Neural cell (in vitro differentiated cells): ENCODE measurements at regions not wholly inside any gene's neighbourhood (a gene's known extent, or its start where the extent isn't known, plus 50 kb on each side); places are given as distances from the start of the nearest gene placed in this dataset.

Experiments used
- H2AFZ ChIP-seq: fragments of 200-600, 300-800 bp; sonication (generic), shearing (Covaris generic); 2 replicates; pipeline ENCODE4 v1.6.0; 2014; ENCODE audit warnings: low read depth, mild to moderate bottlenecking, antibody characterized with exemption, low read length, moderate library complexity
- H3F3A ChIP-seq: fragments of 200-600 bp; shearing (Covaris generic); 2 replicates; pipeline ENCODE4 v1.6.1; 2016; ENCODE audit warnings: mild to moderate bottlenecking, moderate library complexity, mixed read lengths, antibody characterized with exemption, low read length; ENCODE audit not compliant: insufficient read depth, poor library complexity, severe bottlenecking
- H3K27ac ChIP-seq: fragments of 200-600, 300-800 bp; sonication (generic), shearing (Covaris generic); 2 replicates; pipeline ENCODE4 v1.5.1; 2014; ENCODE audit warnings: mild to moderate bottlenecking, low read length, moderate library complexity
- H3K27me3 ChIP-seq: fragments of 300-800, 200-600 bp; sonication (generic), shearing (Covaris generic); 2 replicates; pipeline ENCODE4 v1.6.0; 2014; ENCODE audit warnings: mild to moderate bottlenecking, low read depth, low read length, moderate library complexity; ENCODE audit not compliant: insufficient read depth
- H3K36me3 ChIP-seq: fragments of 300-800, 200-600 bp; sonication (generic), shearing (Covaris generic); 2 replicates; pipeline ENCODE4 v1.5.1; 2014; ENCODE audit warnings: mild to moderate bottlenecking, antibody characterized with exemption, low read length, moderate library complexity; ENCODE audit not compliant: insufficient read depth
- H3K4me2 ChIP-seq: fragments of 300-800, 200-600 bp; sonication (generic), shearing (Covaris generic); 2 replicates; pipeline ENCODE4 v1.6.0; 2014; ENCODE audit warnings: mild to moderate bottlenecking, low read length
- H3K4me3 ChIP-seq: fragments of 300-800, 200-600 bp; sonication (generic), shearing (Covaris generic); 2 replicates; pipeline ENCODE4 v1.5.1; 2014; ENCODE audit warnings: mild to moderate bottlenecking, low read length, moderate library complexity
- H3K79me2 ChIP-seq: fragments of 200-600 bp; shearing (Covaris generic); replicated peaks from 2 replicates; pipeline ENCODE4 v1.6.0; 2014; ENCODE audit warnings: mild to moderate bottlenecking, low read length, moderate library complexity; ENCODE audit not compliant: insufficient read depth
- H3K9ac ChIP-seq: fragments of 300-800, 200-600 bp; sonication (generic), shearing (Covaris generic); 2 replicates; pipeline ENCODE4 v1.6.1; 2016; ENCODE audit warnings: mild to moderate bottlenecking, low read length, mixed read lengths
- H3K9me2 ChIP-seq: fragments of 200-600 bp; shearing (Covaris generic); 2 replicates; pipeline ENCODE4 v1.6.1; 2016; ENCODE audit warnings: mild to moderate bottlenecking, low read length, mixed read lengths; ENCODE audit not compliant: insufficient read depth
- H3K9me3 ChIP-seq: fragments of 200-600, 300-800 bp; sonication (generic), shearing (Covaris generic); 2 replicates; pipeline ENCODE4 v1.6.1; 2016; ENCODE audit warnings: mild to moderate bottlenecking, mixed run types, low read length, moderate library complexity, mixed read lengths
- H4K20me1 ChIP-seq: fragments of 200-600 bp; shearing (Covaris generic); 2 replicates; pipeline ENCODE4 v1.6.1; 2016; ENCODE audit warnings: mild to moderate bottlenecking, mixed run types; ENCODE audit not compliant: insufficient read depth
- EP300 ChIP-seq: fragments of 450-650 bp; conservative IDR thresholded peaks from 2 replicates; pipeline ENCODE4 v1.6.1; 2014; ENCODE audit warnings: antibody characterized with exemption, mild to moderate bottlenecking, moderate library complexity; ENCODE audit not compliant: poor library complexity, severe bottlenecking
- EZH2 ChIP-seq: fragments of 200-600, 300-800 bp; shearing (Covaris generic), sonication (generic); IDR thresholded peaks from 2 replicates; pipeline ENCODE4 v1.6.1; 2014; ENCODE audit warnings: antibody characterized with exemption, low read length, borderline replicate concordance, mild to moderate bottlenecking; ENCODE audit not compliant: insufficient read depth, poor library complexity, severe bottlenecking
- MXI1 ChIP-seq: fragments of 450-650 bp; conservative IDR thresholded peaks from 2 replicates; pipeline ENCODE4 v1.6.1; 2014; ENCODE audit warnings: antibody characterized with exemption, mild to moderate bottlenecking; ENCODE audit not compliant: poor library complexity, severe bottlenecking
- POLR2AphosphoS5 ChIP-seq: IDR thresholded peaks from 2 replicates; pipeline ENCODE4 v1.6.1; 2012
- RAD21 ChIP-seq: fragments of 450-650 bp; conservative IDR thresholded peaks from 2 replicates; pipeline ENCODE4 v1.6.1; 2014; ENCODE audit warnings: antibody characterized with exemption, mild to moderate bottlenecking, moderate library complexity
- SMC3 ChIP-seq: fragments of 450-650 bp; conservative IDR thresholded peaks from 2 replicates; pipeline ENCODE4 v1.6.1; 2014; ENCODE audit warnings: antibody characterized with exemption, mild to moderate bottlenecking, moderate library complexity; ENCODE audit not compliant: poor library complexity
- TAF1 ChIP-seq: IDR thresholded peaks from 2 replicates; pipeline ENCODE4 v1.6.1; 2012; ENCODE audit warnings: low read depth
- TF ChIP-seq, protein P1 (sequence below): fragments of 450-650 bp; IDR thresholded peaks from 2 replicates; pipeline ENCODE4 v1.5.1; 2014; ENCODE audit warnings: antibody characterized with exemption, mild to moderate bottlenecking, moderate library complexity; ENCODE audit not compliant: poor library complexity, severe bottlenecking
- TF ChIP-seq, protein P2 (sequence below): IDR thresholded peaks from 2 replicates; pipeline ENCODE4 v1.6.1; 2012; ENCODE audit warnings: borderline replicate concordance

DNA sequence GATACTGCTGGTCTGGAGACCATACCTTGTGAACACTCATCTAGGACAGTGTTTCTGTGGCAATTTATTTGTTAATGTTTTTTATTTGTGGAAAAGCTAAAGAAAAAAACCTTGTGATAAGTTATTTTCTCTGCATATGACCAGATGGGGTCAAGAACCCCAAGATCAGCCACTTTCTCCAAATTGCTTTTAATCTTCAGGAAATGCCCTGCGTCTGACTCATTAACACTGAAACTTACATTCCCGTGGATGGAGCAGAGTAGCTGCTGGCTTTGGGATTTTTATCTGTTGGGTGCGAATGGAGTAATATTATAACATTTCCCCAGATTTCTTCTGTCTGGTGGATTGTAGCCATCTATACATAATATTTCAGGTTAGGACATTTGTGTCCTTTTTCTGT is 444.5 kb downstream of the SH3GL2 start:
- H3K27ac ChIP-seq = no peak overlapping the region
- no peaks in the 10 kb centered on the region for H3F3A ChIP-seq
- no peak overlapping the region for H3K9ac ChIP-seq
- no peaks in the 10 kb centered on the region for H3K79me2 ChIP-seq
- no peaks in the 10 kb centered on the region for H3K27me3 ChIP-seq
- TF ChIP-seq, protein P1, sequence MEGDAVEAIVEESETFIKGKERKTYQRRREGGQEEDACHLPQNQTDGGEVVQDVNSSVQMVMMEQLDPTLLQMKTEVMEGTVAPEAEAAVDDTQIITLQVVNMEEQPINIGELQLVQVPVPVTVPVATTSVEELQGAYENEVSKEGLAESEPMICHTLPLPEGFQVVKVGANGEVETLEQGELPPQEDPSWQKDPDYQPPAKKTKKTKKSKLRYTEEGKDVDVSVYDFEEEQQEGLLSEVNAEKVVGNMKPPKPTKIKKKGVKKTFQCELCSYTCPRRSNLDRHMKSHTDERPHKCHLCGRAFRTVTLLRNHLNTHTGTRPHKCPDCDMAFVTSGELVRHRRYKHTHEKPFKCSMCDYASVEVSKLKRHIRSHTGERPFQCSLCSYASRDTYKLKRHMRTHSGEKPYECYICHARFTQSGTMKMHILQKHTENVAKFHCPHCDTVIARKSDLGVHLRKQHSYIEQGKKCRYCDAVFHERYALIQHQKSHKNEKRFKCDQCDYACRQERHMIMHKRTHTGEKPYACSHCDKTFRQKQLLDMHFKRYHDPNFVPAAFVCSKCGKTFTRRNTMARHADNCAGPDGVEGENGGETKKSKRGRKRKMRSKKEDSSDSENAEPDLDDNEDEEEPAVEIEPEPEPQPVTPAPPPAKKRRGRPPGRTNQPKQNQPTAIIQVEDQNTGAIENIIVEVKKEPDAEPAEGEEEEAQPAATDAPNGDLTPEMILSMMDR = no peak
- TF ChIP-seq RAD21 = no peak
- no peak for TF ChIP-seq SMC3
- no peak for TF ChIP-seq POLR2AphosphoS5
- TF ChIP-seq, protein P2, sequence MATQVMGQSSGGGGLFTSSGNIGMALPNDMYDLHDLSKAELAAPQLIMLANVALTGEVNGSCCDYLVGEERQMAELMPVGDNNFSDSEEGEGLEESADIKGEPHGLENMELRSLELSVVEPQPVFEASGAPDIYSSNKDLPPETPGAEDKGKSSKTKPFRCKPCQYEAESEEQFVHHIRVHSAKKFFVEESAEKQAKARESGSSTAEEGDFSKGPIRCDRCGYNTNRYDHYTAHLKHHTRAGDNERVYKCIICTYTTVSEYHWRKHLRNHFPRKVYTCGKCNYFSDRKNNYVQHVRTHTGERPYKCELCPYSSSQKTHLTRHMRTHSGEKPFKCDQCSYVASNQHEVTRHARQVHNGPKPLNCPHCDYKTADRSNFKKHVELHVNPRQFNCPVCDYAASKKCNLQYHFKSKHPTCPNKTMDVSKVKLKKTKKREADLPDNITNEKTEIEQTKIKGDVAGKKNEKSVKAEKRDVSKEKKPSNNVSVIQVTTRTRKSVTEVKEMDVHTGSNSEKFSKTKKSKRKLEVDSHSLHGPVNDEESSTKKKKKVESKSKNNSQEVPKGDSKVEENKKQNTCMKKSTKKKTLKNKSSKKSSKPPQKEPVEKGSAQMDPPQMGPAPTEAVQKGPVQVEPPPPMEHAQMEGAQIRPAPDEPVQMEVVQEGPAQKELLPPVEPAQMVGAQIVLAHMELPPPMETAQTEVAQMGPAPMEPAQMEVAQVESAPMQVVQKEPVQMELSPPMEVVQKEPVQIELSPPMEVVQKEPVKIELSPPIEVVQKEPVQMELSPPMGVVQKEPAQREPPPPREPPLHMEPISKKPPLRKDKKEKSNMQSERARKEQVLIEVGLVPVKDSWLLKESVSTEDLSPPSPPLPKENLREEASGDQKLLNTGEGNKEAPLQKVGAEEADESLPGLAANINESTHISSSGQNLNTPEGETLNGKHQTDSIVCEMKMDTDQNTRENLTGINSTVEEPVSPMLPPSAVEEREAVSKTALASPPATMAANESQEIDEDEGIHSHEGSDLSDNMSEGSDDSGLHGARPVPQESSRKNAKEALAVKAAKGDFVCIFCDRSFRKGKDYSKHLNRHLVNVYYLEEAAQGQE = no peak
- no peak for TF ChIP-seq MXI1
- TF ChIP-seq EZH2 = no peak
- no peak overlapping the region for H3K4me2 ChIP-seq
- H2AFZ ChIP-seq = no peak overlapping the region
- H3K36me3 ChIP-seq = no peaks in the 10 kb centered on the region
- no peaks in the 10 kb centered on the region for H3K9me3 ChIP-seq
- no peaks in the 10 kb centered on the region for H4K20me1 ChIP-seq
- H3K9me2 ChIP-seq = no peaks in the 10 kb centered on the region
- H3K4me3 ChIP-seq = no peak overlapping the region

DNA sequence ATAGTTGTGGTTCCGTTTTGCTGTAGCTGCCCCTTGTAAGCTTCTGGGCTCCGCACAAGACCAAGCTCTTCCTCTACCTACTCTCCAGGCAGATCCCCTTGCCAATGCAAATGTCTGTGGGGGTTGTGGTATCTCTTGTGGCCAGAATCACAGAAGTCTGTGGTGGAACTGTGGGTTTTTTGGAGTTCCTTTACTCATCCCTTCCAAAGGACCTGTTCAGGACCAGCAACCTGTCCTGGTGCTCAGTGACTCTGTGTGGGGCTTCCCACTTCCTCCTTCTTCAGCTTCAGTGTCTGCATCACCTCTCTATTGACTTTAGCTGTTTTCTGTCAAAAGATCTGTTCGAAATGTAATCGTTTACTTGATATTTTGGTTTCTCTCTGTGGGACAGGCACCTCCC is 441.3 kb upstream of the ADAMTSL1 start:
- TF ChIP-seq SMC3 = no peak
- no peak for TF ChIP-seq EP300
- no peak for TF ChIP-seq TAF1
- no peak for TF ChIP-seq MXI1
- TF ChIP-seq RAD21 = no peak
- TF ChIP-seq, protein P1 = no peak
- no peak for TF ChIP-seq EZH2
- H3K9ac ChIP-seq = no peak overlapping the region
- no peak overlapping the region for H3K27ac ChIP-seq
- H3K4me3 ChIP-seq = no peak overlapping the region
- no peaks in the 10 kb centered on the region for H3K79me2 ChIP-seq
- H4K20me1 ChIP-seq = no peaks in the 10 kb centered on the region
- H2AFZ ChIP-seq = no peak overlapping the region
- H3K9me3 ChIP-seq = no peaks in the 10 kb centered on the region
- H3K36me3 ChIP-seq = no peaks in the 10 kb centered on the region
- H3K9me2 ChIP-seq = no peaks in the 10 kb centered on the region
- no peaks in the 10 kb centered on the region for H3F3A ChIP-seq
- H3K27me3 ChIP-seq = no peaks in the 10 kb centered on the region
- H3K4me2 ChIP-seq = no peak overlapping the region
